ENCODE measurements at regions not wholly inside any gene's neighbourhood (a gene's known extent, or its start where the extent isn't known, plus 50 kb on each side); places are given as distances from the start of the nearest gene placed in this dataset.
"Not testable (repeated sequence)": the region's sequence is repeated elsewhere in the genome, so short reads cannot be mapped to it uniquely, and the experiment has no call there.

DNA sequence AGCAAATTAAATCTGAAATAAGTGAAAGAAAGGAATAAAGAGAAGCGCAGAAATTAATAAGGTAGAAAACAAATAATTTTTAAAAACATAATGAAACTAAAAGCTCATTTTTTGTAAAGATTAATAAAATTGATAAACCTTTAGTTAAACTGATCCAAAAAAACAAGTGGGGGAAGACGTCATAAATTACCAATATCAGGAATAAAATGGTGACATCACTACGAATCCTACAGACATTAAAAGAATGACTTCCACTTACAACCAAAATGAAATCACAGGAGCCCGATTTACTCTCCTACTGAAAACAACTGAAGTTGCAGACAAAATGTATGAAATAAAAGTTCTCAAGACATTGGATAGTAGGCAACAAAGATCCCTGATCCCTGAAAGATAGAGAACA is 68.1 kb upstream of the IFFO2 start:
- no peak for DNase-seq (ENCODE audit: low spot score)
- no peaks in the 10 kb centered on the region for H3K36me3 ChIP-seq
- TF ChIP-seq, protein P1, sequence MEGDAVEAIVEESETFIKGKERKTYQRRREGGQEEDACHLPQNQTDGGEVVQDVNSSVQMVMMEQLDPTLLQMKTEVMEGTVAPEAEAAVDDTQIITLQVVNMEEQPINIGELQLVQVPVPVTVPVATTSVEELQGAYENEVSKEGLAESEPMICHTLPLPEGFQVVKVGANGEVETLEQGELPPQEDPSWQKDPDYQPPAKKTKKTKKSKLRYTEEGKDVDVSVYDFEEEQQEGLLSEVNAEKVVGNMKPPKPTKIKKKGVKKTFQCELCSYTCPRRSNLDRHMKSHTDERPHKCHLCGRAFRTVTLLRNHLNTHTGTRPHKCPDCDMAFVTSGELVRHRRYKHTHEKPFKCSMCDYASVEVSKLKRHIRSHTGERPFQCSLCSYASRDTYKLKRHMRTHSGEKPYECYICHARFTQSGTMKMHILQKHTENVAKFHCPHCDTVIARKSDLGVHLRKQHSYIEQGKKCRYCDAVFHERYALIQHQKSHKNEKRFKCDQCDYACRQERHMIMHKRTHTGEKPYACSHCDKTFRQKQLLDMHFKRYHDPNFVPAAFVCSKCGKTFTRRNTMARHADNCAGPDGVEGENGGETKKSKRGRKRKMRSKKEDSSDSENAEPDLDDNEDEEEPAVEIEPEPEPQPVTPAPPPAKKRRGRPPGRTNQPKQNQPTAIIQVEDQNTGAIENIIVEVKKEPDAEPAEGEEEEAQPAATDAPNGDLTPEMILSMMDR (IDR thresholded peaks at IDR 0.05) = no peak
- no peaks in the 10 kb centered on the region for H3K4me1 ChIP-seq
- peaks cover 0 to 10% of the 10 kb centered on the region in 2 donors for H3K9me3 ChIP-seq
- no peaks in the 10 kb centered on the region for H3K27me3 ChIP-seq
- no peak overlapping the region for H3K27ac ChIP-seq
- H3K4me3 ChIP-seq = no peak overlapping the region

DNA sequence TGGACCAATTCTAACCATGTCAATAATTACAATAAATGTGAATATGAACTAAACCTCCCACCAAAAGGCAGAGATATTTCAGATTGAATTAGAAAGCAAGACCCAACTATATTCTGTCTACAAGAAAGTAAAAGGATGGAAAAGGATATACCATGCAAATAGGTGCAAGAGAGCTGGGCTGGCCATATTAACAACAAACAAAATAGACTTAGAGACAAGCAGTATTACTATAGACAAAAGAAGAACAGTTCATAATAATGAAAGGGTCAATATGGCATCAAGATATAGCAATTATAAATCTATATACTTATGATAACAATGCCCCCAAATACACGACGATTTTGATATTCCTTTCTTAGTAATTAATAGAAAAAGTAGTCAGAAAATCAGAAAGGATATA is 67.3 kb upstream of the IFFO2 start:
- Histone ChIP-seq H3K4me3 (no peak overlapping the region), H3K4me1 (no peaks in the 10 kb centered on the region), H3K27me3 (no peaks in the 10 kb centered on the region), H3K36me3 (no peaks in the 10 kb centered on the region), H3K9me3 (peaks cover 0 to 10% of the 10 kb centered on the region in 2 donors), H3K27ac (no peak overlapping the region)
- no peak for DNase-seq (ENCODE audit: low spot score)
- TF ChIP-seq, protein P1 (IDR thresholded peaks at IDR 0.05) = no peak

DNA sequence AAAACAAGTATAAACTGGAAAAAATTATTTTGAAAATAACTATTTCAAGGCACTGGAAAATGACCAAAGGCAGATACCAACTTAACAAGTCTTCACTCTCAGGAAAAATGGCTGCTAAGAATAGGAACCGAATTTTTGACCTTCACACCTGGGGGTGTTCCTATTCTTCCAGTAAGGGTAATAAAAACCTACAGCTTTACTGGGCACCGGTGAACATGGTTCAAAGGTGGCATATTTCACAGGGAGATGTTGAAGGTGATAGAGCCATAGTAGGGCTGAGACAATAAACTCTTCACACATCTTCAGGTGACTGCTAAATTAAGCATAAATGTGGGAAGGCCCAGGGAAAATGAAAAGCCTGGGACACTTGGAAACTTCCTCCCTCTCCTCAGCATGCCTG is 65.4 kb upstream of the IFFO2 start:
- TF ChIP-seq, protein P1 (IDR thresholded peaks at IDR 0.05) = no peak
- Histone ChIP-seq H3K4me3 (no peak overlapping the region), H3K27me3 (no peaks in the 10 kb centered on the region), H3K27ac (no peak overlapping the region), H3K36me3 (no peaks in the 10 kb centered on the region), H3K4me1 (no peaks in the 10 kb centered on the region), H3K9me3 (peaks cover 0 to 10% of the 10 kb centered on the region in 2 donors)
- DNase-seq (ENCODE audit: low spot score) = no peak

DNA sequence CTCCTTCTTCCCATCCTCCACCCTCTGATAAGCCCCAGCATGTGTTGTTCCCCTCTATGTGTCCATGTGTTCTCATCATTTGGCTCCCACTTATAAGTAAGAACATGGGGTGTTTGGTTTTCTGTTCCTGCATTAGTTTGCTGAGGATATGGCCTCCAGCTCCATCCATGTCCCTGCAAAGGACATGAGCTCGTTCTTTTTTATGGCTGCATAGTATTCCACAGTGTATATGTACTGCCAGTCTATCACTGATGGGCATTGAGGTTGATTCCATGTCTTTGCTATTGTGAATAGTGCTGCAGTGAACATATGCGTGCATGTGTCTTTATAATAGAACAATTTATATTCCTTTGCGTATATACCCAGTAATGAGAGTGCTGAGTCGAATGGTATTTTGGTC is 62.8 kb upstream of the IFFO2 start:
- not testable (repeated sequence) for H3K27ac ChIP-seq; H3K36me3 ChIP-seq; H3K9me3 ChIP-seq; H3K4me3 ChIP-seq; H3K4me1 ChIP-seq; H3K27me3 ChIP-seq; DNase-seq (ENCODE audit: low spot score)

DNA sequence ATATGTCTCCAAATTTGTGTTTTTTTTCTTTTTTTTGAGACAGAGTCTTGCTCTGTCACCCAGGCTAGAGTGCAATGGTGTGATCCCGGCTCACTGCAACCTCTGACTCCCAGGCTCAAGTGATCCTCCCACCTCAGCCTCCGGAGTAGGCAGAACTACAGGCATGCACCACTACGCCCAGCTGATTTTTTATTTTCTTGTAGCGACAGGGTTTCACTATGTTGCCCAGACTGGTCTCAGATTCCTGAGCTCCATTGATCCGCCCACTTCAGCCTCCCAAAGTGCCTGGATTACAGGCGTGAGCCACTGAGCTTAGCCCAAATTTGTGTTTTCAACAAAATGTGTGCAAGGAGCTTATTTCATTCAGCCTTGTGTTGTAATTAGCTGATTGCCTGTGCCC is 59.0 kb upstream of the IFFO2 start:
- no peak for DNase-seq (ENCODE audit: low spot score)
- Histone ChIP-seq H3K36me3 (no peaks in the 10 kb centered on the region), H3K27me3 (no peaks in the 10 kb centered on the region), H3K9me3 (no peaks in the 10 kb centered on the region), H3K4me1 (peaks cover 0 to 5% of the 10 kb centered on the region in 2 donors), H3K4me3 (no peak overlapping the region), H3K27ac (no peak overlapping the region)
- TF ChIP-seq, protein P1 (IDR thresholded peaks at IDR 0.05) = no peak

- Histone ChIP-seq H3K4me1 (peaks cover 0 to 7% of the 10 kb centered on the region in 2 donors), H3K36me3 (no peaks in the 10 kb centered on the region)
- DNase-seq (ENCODE audit: low spot score) = no peak
Measured at GRCh38 chr1:19014765-19015164, 58.3 kb upstream of the IFFO2 start.

More at GRCh38 chr1:19014765-19015164, 58.3 kb upstream of the IFFO2 start:
- Histone ChIP-seq H3K27ac (no peak overlapping the region), H3K9me3 (no peaks in the 10 kb centered on the region), H3K27me3 (no peaks in the 10 kb centered on the region), H3K4me3 (no peak overlapping the region)
- TF ChIP-seq, protein P1 (IDR thresholded peaks at IDR 0.05) = no peak
